H9 (cell line): ENCODE measurements at regions not wholly inside any gene's neighbourhood (a gene's known extent, or its start where the extent isn't known, plus 50 kb on each side); places are given as distances from the start of the nearest gene placed in this dataset.

Experiments
- DNase-seq: peaks from one replicate; pipeline ENCODE4 v3.0.0-alpha.2; 2017
- H2AFZ ChIP-seq: one replicate; pipeline ENCODE4 v1.6.1; 2013; ENCODE audit warnings: mild to moderate bottlenecking, low read length, control low read depth, moderate library complexity
- H2AK5ac ChIP-seq: 2 replicates; pipeline ENCODE4 v1.6.1; 2013; ENCODE audit warnings: low read length, control low read depth, mixed read lengths; ENCODE audit not compliant: insufficient read length
- H2BK120ac ChIP-seq: one replicate; pipeline ENCODE4 v1.6.1; 2013; ENCODE audit warnings: low read depth, mild to moderate bottlenecking, low read length, control low read depth, inconsistent platforms; ENCODE audit not compliant: poor library complexity, severe bottlenecking
- H2BK12ac ChIP-seq: 2 replicates; pipeline ENCODE4 v1.6.1; 2013; ENCODE audit warnings: low read length, control low read depth, mixed read lengths, low read depth; ENCODE audit not compliant: insufficient read length
- H2BK15ac ChIP-seq: 2 replicates; pipeline ENCODE4 v1.6.1; 2013; ENCODE audit warnings: low read depth, low read length, control low read depth
- H2BK20ac ChIP-seq: one replicate; pipeline ENCODE4 v1.6.1; 2013; ENCODE audit warnings: low read depth, mild to moderate bottlenecking, low read length, control low read depth, inconsistent platforms; ENCODE audit not compliant: poor library complexity, severe bottlenecking
- H2BK5ac ChIP-seq: 2 replicates; pipeline ENCODE4 v1.6.1; 2013; ENCODE audit warnings: low read length, control low read depth, mixed read lengths; ENCODE audit not compliant: insufficient read length
- H3K14ac ChIP-seq: 2 replicates; pipeline ENCODE4 v1.6.1; 2013; ENCODE audit warnings: low read length, control low read depth; ENCODE audit not compliant: insufficient read depth
- H3K18ac ChIP-seq: 2 replicates; pipeline ENCODE4 v1.6.1; 2013; ENCODE audit warnings: low read depth, mild to moderate bottlenecking, mixed read lengths, low read length, control low read depth; ENCODE audit not compliant: insufficient read length
- H3K23ac ChIP-seq: 2 replicates; pipeline ENCODE4 v1.6.1; 2013; ENCODE audit warnings: low read length, control low read depth, mixed read lengths, low read depth; ENCODE audit not compliant: insufficient read length
- H3K23me2 ChIP-seq: 2 replicates; pipeline ENCODE4 v1.6.1; 2013; ENCODE audit warnings: low read depth, mild to moderate bottlenecking, mixed read lengths, low read length, control low read depth; ENCODE audit not compliant: insufficient read length, poor library complexity, severe bottlenecking
- H3K27ac ChIP-seq: 2 replicates; pipeline ENCODE4 v1.5.1; 2013; ENCODE audit warnings: low read length, control low read depth, mixed read lengths, low read depth; ENCODE audit not compliant: insufficient read length
- H3K27me3 ChIP-seq: 2 replicates; pipeline ENCODE4 v1.6.1; 2013; ENCODE audit warnings: low read length, control low read depth, inconsistent platforms; ENCODE audit not compliant: insufficient read depth
- H3K4ac ChIP-seq: 2 replicates; pipeline ENCODE4 v1.6.1; 2013; ENCODE audit warnings: low read depth, mild to moderate bottlenecking, control low read depth, inconsistent platforms, low read length, moderate library complexity
- H3K4me1 ChIP-seq: 2 replicates; pipeline ENCODE4 v1.6.1; 2013; ENCODE audit warnings: low read length, control low read depth, inconsistent platforms; ENCODE audit not compliant: insufficient read depth
- H3K4me2 ChIP-seq: 2 replicates; pipeline ENCODE4 v1.6.1; 2013; ENCODE audit warnings: low read length, control low read depth, mixed read lengths; ENCODE audit not compliant: insufficient read length, insufficient read depth
- H3K56ac ChIP-seq: 2 replicates; pipeline ENCODE4 v1.6.1; 2013; ENCODE audit warnings: low read depth, mild to moderate bottlenecking, mixed read lengths, low read length, control low read depth; ENCODE audit not compliant: insufficient read length
- H3K79me1 ChIP-seq: 2 replicates; pipeline ENCODE4 v1.6.1; 2013; ENCODE audit warnings: low read depth, mild to moderate bottlenecking, moderate library complexity, low read length, control low read depth, inconsistent platforms; ENCODE audit not compliant: insufficient read depth, poor library complexity, severe bottlenecking
- H3K79me2 ChIP-seq: 2 replicates; pipeline ENCODE4 v1.6.1; 2013; ENCODE audit warnings: low read length, control low read depth, inconsistent platforms; ENCODE audit not compliant: insufficient read depth
- H3K9ac ChIP-seq: 2 replicates; pipeline ENCODE4 v1.6.1; 2013; ENCODE audit warnings: low read length, control low read depth, mixed read lengths; ENCODE audit not compliant: insufficient read length; ENCODE audit errors: extremely low read depth
- H3K9me3 ChIP-seq: one replicate; pipeline ENCODE4 v1.6.1; 2013; ENCODE audit warnings: low read depth, low read length, inconsistent platforms; ENCODE audit not compliant: control insufficient read depth
- H3T11ph ChIP-seq: one replicate; pipeline ENCODE4 v1.6.1; 2013; ENCODE audit warnings: mild to moderate bottlenecking, low read length, control low read depth, inconsistent platforms
- H4K20me1 ChIP-seq: one replicate; pipeline ENCODE4 v1.6.1; 2013; ENCODE audit not compliant: control insufficient read depth, insufficient read length, insufficient read depth
- H4K5ac ChIP-seq: 2 replicates; pipeline ENCODE4 v1.6.1; 2013; ENCODE audit warnings: low read depth, mild to moderate bottlenecking, mixed read lengths, low read length, control low read depth; ENCODE audit not compliant: insufficient read length
- H4K8ac ChIP-seq: replicated peaks from 2 replicates; pipeline ENCODE4 v1.6.1; 2013; ENCODE audit warnings: low read length, control low read depth, mixed read lengths, low read depth; ENCODE audit not compliant: insufficient read length
- H4K91ac ChIP-seq: 2 replicates; pipeline ENCODE4 v1.6.1; 2013; ENCODE audit warnings: low read depth, mild to moderate bottlenecking, moderate library complexity, mixed read lengths, low read length, control low read depth; ENCODE audit not compliant: insufficient read length
- H3K27ac Mint-ChIP-seq, 3 experiments: 2 replicates in 2 of 3; 3 replicates in 1 of 3; pipeline ENCODE4 v1.8.0; 2020 to 2021; ENCODE audit warnings: mixed read lengths in 3 of 3, mild to moderate bottlenecking in 1 of 3, moderate library complexity in 1 of 3
- H3K27me3 Mint-ChIP-seq: 2 replicates; pipeline ENCODE4 v1.8.0; 2021; ENCODE audit warnings: low read depth, mild to moderate bottlenecking, moderate library complexity, mixed read lengths
- H3K36me3 Mint-ChIP-seq, 3 experiments: 2 replicates in 2 of 3; 3 replicates in 1 of 3; pipeline ENCODE4 v1.8.0; 2020 to 2021; ENCODE audit warnings: low read depth in 3 of 3, mixed read lengths in 3 of 3; ENCODE audit not compliant: insufficient read depth in 1 of 3
- H3K4me1 Mint-ChIP-seq, 2 experiments: 2 replicates each; pipeline ENCODE4 v1.8.0; 2020; ENCODE audit warnings: mixed read lengths in 2 of 2
- H3K4me3 Mint-ChIP-seq, 2 experiments: 2 replicates in 1 of 2; 3 replicates in 1 of 2; pipeline ENCODE4 v1.8.0; 2020 to 2021; ENCODE audit warnings: mild to moderate bottlenecking in 2 of 2, mixed read lengths in 2 of 2, moderate library complexity in 1 of 2
- H3K9me3 Mint-ChIP-seq, 2 experiments: 2 replicates in 1 of 2; 3 replicates in 1 of 2; pipeline ENCODE4 v1.8.0; 2020; ENCODE audit warnings: mild to moderate bottlenecking in 2 of 2, mixed read lengths in 2 of 2, moderate library complexity in 1 of 2
- WGBS: extraction: QIAGEN DNeasy Blood & Tissue Kit; methylation state at CpG from one replicate; pipeline ENCODE4 v1.1.7; 2013; ENCODE audit warnings: missing lambda C conversion rate, low lambda C conversion rate, mixed read lengths; ENCODE audit not compliant: insufficient read length; ENCODE audit errors: extremely low coverage; 5-methylcytosine and 5-hydroxymethylcytosine counted together
- TF ChIP-seq, protein P1 (sequence below): fragments of 200-600 bp; sonication (generic); conservative IDR thresholded peaks from 3 replicates; pipeline ENCODE4 v1.8.0; 2021; ENCODE audit warnings: antibody characterized with exemption, mild to moderate bottlenecking

DNA sequence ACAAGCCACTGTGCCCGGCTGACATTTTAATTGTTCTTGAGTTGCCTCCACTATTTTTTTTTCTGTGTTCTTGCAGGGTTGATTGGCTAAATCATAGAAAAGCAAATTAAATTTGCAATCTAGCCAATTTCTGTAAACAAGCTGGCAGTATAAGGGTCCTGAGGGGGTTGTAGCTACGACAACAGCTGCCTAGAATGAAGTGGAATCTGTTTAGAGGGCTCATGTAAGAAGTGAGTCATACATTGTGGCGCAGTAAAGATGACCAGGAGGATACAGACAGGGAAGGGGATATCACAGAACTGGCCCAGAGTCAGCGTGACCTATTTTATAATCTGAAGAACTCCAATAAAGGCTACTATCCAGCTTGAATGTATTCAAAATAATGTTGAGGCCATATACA, 82.2 kb upstream of the TLE1 start:
- H4K8ac ChIP-seq, result no peak overlapping the region
- no peak overlapping the region for H3K14ac ChIP-seq
- no peak overlapping the region for H3K4me2 ChIP-seq
- H3T11ph ChIP-seq, result no peak overlapping the region
- H3K56ac ChIP-seq, result no peak overlapping the region
- H3K79me2 ChIP-seq, result no peaks in the 10 kb centered on the region
- no peak for DNase-seq
- no peaks in the 10 kb centered on the region for H3K79me1 ChIP-seq
- Mint-ChIP-seq H3K27ac (no peak overlapping the region), H3K27me3 (no peaks in the 10 kb centered on the region; the same call in none of the 2 replicates), H3K4me3 (no peak overlapping the region), H3K4me1 (no peaks in the 10 kb centered on the region), H3K36me3 (peaks cover 0 to 9% (median 0%) of the 10 kb centered on the region in 3 experiments; a peak in 3 of 7 replicates), H3K9me3 (peaks cover 9 to 11% of the 10 kb centered on the region in 2 experiments)
- no peak overlapping the region for H2AFZ ChIP-seq
- H4K20me1 ChIP-seq, result no peaks in the 10 kb centered on the region
- no peak overlapping the region for H4K5ac ChIP-seq
- H3K18ac ChIP-seq, result no peak overlapping the region
- H2BK15ac ChIP-seq, result no peak overlapping the region
- no peak overlapping the region for H2BK20ac ChIP-seq
- no peaks in the 10 kb centered on the region for H3K4me1 ChIP-seq
- H3K27ac ChIP-seq, result no peak overlapping the region
- no peaks in the 10 kb centered on the region for H3K23me2 ChIP-seq
- no peak overlapping the region for H2AK5ac ChIP-seq
- H3K9me3 ChIP-seq, result no peaks in the 10 kb centered on the region
- H3K9ac ChIP-seq, result no peak overlapping the region
- no peaks in the 10 kb centered on the region for H3K27me3 ChIP-seq
- no CpG with 5 or more reads among the region's 4 CpGs for WGBS
- no peak overlapping the region for H2BK120ac ChIP-seq
- no peak overlapping the region for H4K91ac ChIP-seq
- H3K4ac ChIP-seq, result no peak overlapping the region
- H2BK12ac ChIP-seq, result no peak overlapping the region
- no peak overlapping the region for H3K23ac ChIP-seq
- TF ChIP-seq, protein P1, sequence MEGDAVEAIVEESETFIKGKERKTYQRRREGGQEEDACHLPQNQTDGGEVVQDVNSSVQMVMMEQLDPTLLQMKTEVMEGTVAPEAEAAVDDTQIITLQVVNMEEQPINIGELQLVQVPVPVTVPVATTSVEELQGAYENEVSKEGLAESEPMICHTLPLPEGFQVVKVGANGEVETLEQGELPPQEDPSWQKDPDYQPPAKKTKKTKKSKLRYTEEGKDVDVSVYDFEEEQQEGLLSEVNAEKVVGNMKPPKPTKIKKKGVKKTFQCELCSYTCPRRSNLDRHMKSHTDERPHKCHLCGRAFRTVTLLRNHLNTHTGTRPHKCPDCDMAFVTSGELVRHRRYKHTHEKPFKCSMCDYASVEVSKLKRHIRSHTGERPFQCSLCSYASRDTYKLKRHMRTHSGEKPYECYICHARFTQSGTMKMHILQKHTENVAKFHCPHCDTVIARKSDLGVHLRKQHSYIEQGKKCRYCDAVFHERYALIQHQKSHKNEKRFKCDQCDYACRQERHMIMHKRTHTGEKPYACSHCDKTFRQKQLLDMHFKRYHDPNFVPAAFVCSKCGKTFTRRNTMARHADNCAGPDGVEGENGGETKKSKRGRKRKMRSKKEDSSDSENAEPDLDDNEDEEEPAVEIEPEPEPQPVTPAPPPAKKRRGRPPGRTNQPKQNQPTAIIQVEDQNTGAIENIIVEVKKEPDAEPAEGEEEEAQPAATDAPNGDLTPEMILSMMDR, result no peak
- no peak overlapping the region for H2BK5ac ChIP-seq
